MCF 10A (cell line): ENCODE measurements at regions not wholly inside any gene's neighbourhood (a gene's known extent, or its start where the extent isn't known, plus 50 kb on each side); places are given as distances from the start of the nearest gene placed in this dataset.

ENCODE experiments used
- BruUV-seq: library from RNA; stranded (reverse); fragments of 400-500 nt; replicated peaks from 2 replicates; lab custom pipeline; 2021; lab: Mats Ljungman, UMichigan
- CTCF ChIA-PET: fragments of 300-600 bp; sonication (Branson Sonifier 250); formaldehyde crosslinking; extraction: SDS; loops from one replicate; lab custom pipeline; 2021; ENCODE audit warnings: antibody characterized with exemption, inconsistent platforms; lab: Yijun Ruan, JAX
- POLR2A ChIA-PET: fragments of 300-600, 350-650 bp; sonication (Branson Sonifier 250); formaldehyde crosslinking; extraction: SDS; loops from one replicate; lab custom pipeline; 2020; ENCODE audit warnings: antibody characterized with exemption, inconsistent platforms; lab: Yijun Ruan, JAX
- DNase-seq: peaks from one replicate; pipeline ENCODE4 v3.0.0-alpha.2; 2018; ENCODE audit not compliant: unreplicated experiment
- H3K27ac Mint-ChIP-seq: one replicate; pipeline ENCODE4 v1.8.0; 2022; ENCODE audit warnings: mild to moderate bottlenecking, low read depth, mixed read lengths; ENCODE audit not compliant: unreplicated experiment
- H3K27me3 Mint-ChIP-seq: one replicate; pipeline ENCODE4 v1.8.0; 2022; ENCODE audit warnings: mixed read lengths; ENCODE audit not compliant: insufficient read depth, unreplicated experiment
- H3K36me3 Mint-ChIP-seq: one replicate; pipeline ENCODE4 v1.8.0; 2022; ENCODE audit warnings: mild to moderate bottlenecking, moderate library complexity, mixed read lengths; ENCODE audit not compliant: insufficient read depth, unreplicated experiment
- H3K4me1 Mint-ChIP-seq: one replicate; pipeline ENCODE4 v1.8.0; 2022; ENCODE audit warnings: mixed read lengths; ENCODE audit not compliant: insufficient read depth, unreplicated experiment
- H3K4me3 Mint-ChIP-seq: one replicate; pipeline ENCODE4 v1.8.0; 2022; ENCODE audit warnings: mild to moderate bottlenecking, moderate library complexity, mixed read lengths; ENCODE audit not compliant: unreplicated experiment
- H3K9me3 Mint-ChIP-seq: one replicate; pipeline ENCODE4 v1.8.0; 2022; ENCODE audit warnings: mixed read lengths; ENCODE audit not compliant: unreplicated experiment
- CTCF ChIP-seq: fragments of 200-600 bp; IDR thresholded peaks from one replicate; pipeline ENCODE4 v1.8.0; 2022; ENCODE audit warnings: antibody characterized with exemption, mild to moderate bottlenecking; ENCODE audit not compliant: unreplicated experiment
- intact Hi-C: fragments of 100-400 bp; cut with micrococcal nuclease; formaldehyde crosslinking; loops from 2 replicates; pipeline ENCODE4 v1.14.1; 2022

GRCh38 chr3:139095803-139096466 lies 51.2 kb upstream of the PRR23C start:
- TF ChIP-seq CTCF = no peak
- intact Hi-C loops = no loop called here

GRCh38 chr3:139096670-139097069 lies 52.0 kb upstream of the PRR23C start:
- H3K9me3 Mint-ChIP-seq = peaks cover 12% of the 10 kb centered on the region
- no TSS peak for BruUV-seq
- H3K36me3 Mint-ChIP-seq = peaks cover 5% of the 10 kb centered on the region
- peaks cover 15% of the 10 kb centered on the region for H3K27me3 Mint-ChIP-seq
- intact Hi-C loops = no loop called here
- no peak overlapping the region for H3K4me3 Mint-ChIP-seq
- DNase-seq = no peak
- no peak for TF ChIP-seq CTCF
- CTCF ChIA-PET = interaction anchor here (0.7 to 3.5 kb wide), 2 partner anchors 15 to 161 kb away, joined by 4 to 24 read pairs; no protein-coding TSS in a partner anchor
- POLR2A ChIA-PET = no interaction called here
- no peak overlapping the region for H3K27ac Mint-ChIP-seq
- no peaks in the 10 kb centered on the region for H3K4me1 Mint-ChIP-seq

More at GRCh38 chr3:139095803-139096466, 51.2 kb upstream of the PRR23C start:
- no TSS peak for BruUV-seq
- DNase-seq = no peak
- H3K4me3 Mint-ChIP-seq = no peak overlapping the region
- H3K9me3 Mint-ChIP-seq = peaks cover 12% of the 10 kb centered on the region
- peaks cover 5% of the 10 kb centered on the region for H3K36me3 Mint-ChIP-seq
- CTCF ChIA-PET = interaction anchor here (0.7 to 3.5 kb wide), 3 partner anchors 15 to 233 kb away, joined by 3 to 24 read pairs (median 5); no protein-coding TSS in a partner anchor
- no peak overlapping the region for H3K27ac Mint-ChIP-seq
- H3K27me3 Mint-ChIP-seq = peaks cover 15% of the 10 kb centered on the region
- no peaks in the 10 kb centered on the region for H3K4me1 Mint-ChIP-seq
- POLR2A ChIA-PET = no interaction called here

- no peak for DNase-seq
- ChIA-PET CTCF (interaction anchor here (5.9 kb wide), 1 partner anchor 14 kb away, joined by 74 read pairs; no protein-coding TSS in a partner anchor), POLR2A (no interaction called here)
- intact Hi-C loops = no loop called here
- H3K4me3 Mint-ChIP-seq = no peak overlapping the region
- peaks cover 6% of the 10 kb centered on the region for H3K9me3 Mint-ChIP-seq
- H3K36me3 Mint-ChIP-seq = peaks cover 5% of the 10 kb centered on the region
- no peaks in the 10 kb centered on the region for H3K4me1 Mint-ChIP-seq
- no TSS peak for BruUV-seq
- no peak overlapping the region for H3K27ac Mint-ChIP-seq
- peaks cover 15% of the 10 kb centered on the region for H3K27me3 Mint-ChIP-seq
- TF ChIP-seq CTCF = no peak
Measured at GRCh38 chr3:139098391-139098790, 53.7 kb upstream of the PRR23C start.

- Mint-ChIP-seq H3K4me1 (no peaks in the 10 kb centered on the region), H3K27ac (no peak overlapping the region), H3K9me3 (peaks cover 6% of the 10 kb centered on the region), H3K4me3 (no peak overlapping the region), H3K36me3 (peaks cover 5% of the 10 kb centered on the region), H3K27me3 (peaks cover 4% of the 10 kb centered on the region)
- DNase-seq = no peak
- POLR2A ChIA-PET = interaction anchor here (0.8 kb wide), 1 partner anchor 12 kb away, joined by 3 read pairs; no protein-coding TSS in a partner anchor
- CTCF ChIA-PET = interaction anchor here (0.6 to 5.9 kb wide), 5 partner anchors 9 to 400 kb away, joined by 3 to 74 read pairs (median 3); no protein-coding TSS in a partner anchor
- intact Hi-C loops = no loop called here
- no TSS peak for BruUV-seq
- TF ChIP-seq CTCF = no peak
Measured at GRCh38 chr3:139099968-139100817, 55.5 kb upstream of the PRR23C start.
